ENCODE measurements at regions not wholly inside any gene's neighbourhood (a gene's known extent, or its start where the extent isn't known, plus 50 kb on each side); places are given as distances from the start of the nearest gene placed in this dataset.

GRCh38 chr2:180359522-180360282, 352.6 kb upstream of the CWC22 start:
- Histone ChIP-seq H3K4me3 (ENCODE audit: low read depth in 2 of 2, low read length in 1 of 2) (no peak overlapping the region), H3K4me1 (ENCODE audit: control insufficient read depth in 1 of 2, insufficient read depth in 2 of 2, low read depth in 1 of 2, low read length in 1 of 2) (no peaks in the 10 kb centered on the region), H2AFZ (ENCODE audit: low read depth) (no peak overlapping the region), H3K9me3 (no peaks in the 10 kb centered on the region), H3K27me3 (ENCODE audit: insufficient read depth) (no peaks in the 10 kb centered on the region), H3K4me2 (no peak overlapping the region), H3K9ac (no peak overlapping the region), H3K9me2 (no peaks in the 10 kb centered on the region), H3K79me2 (ENCODE audit: insufficient read depth) (no peaks in the 10 kb centered on the region), H3K27ac (ENCODE audit: low read depth in 2 of 2, low read length in 1 of 2) (no peak overlapping the region), H3F3A (replicated peaks; ENCODE audit: insufficient read depth) (no peaks in the 10 kb centered on the region), H3K36me3 (replicated peaks in 1 of 2; ENCODE audit: control insufficient read depth in 1 of 2, insufficient read depth in 2 of 2, low read length in 1 of 2) (no peaks in the 10 kb centered on the region), H4K20me1 (ENCODE audit: insufficient read depth) (no peaks in the 10 kb centered on the region)
- WGBS (ENCODE audit: low lambda C conversion rate) = no CpG with 5 or more reads among the region's 1 CpG
- CTCF ChIA-PET = no interaction called here
- 0 out of 2 replicates have a peak, but pooled peaks have one; percentile 1 for TF ChIP-seq RAD21 (IDR thresholded peaks at IDR 0.05; ENCODE audit: low read length)
- peak; percentile 38 for TF ChIP-seq NFIC (IDR thresholded peaks at IDR 0.05; ENCODE audit: borderline replicate concordance)
- no peak for TF ChIP-seq RXRA (IDR thresholded peaks at IDR 0.05; ENCODE audit: borderline replicate concordance, low read depth)
- TF ChIP-seq CTCF (IDR thresholded peaks at IDR 0.05) = peak; percentile 41
- POLR2A ChIA-PET = no interaction called here
- DNase-seq = no peak

- H2AFZ ChIP-seq (ENCODE audit: low read depth) = no peak overlapping the region
- 53% methylated on average over 2 of the region's 2 CpGs for WGBS (ENCODE audit: low lambda C conversion rate)
- H3K4me3 ChIP-seq (ENCODE audit: low read depth in 2 of 2, low read length in 1 of 2) = no peak overlapping the region
- no peaks in the 10 kb centered on the region for H3K9me2 ChIP-seq
- no peaks in the 10 kb centered on the region for H4K20me1 ChIP-seq (ENCODE audit: insufficient read depth)
- H3K27ac ChIP-seq (ENCODE audit: low read depth in 2 of 2, low read length in 1 of 2) = no peak overlapping the region
- H3K4me1 ChIP-seq (ENCODE audit: control insufficient read depth in 1 of 2, insufficient read depth in 2 of 2, low read depth in 1 of 2, low read length in 1 of 2) = no peaks in the 10 kb centered on the region
- no peak for DNase-seq
- ChIA-PET POLR2A (interaction anchor here (0.6 kb wide), 1 partner anchor 1801 kb away, joined by 3 read pairs; no protein-coding TSS in a partner anchor), CTCF (interaction anchor here (0.8 kb wide), 1 partner anchor 9 kb away, joined by 3 read pairs; no protein-coding TSS in a partner anchor)
- H3K79me2 ChIP-seq (ENCODE audit: insufficient read depth) = no peaks in the 10 kb centered on the region
- no peaks in the 10 kb centered on the region for H3F3A ChIP-seq (replicated peaks; ENCODE audit: insufficient read depth)
- H3K27me3 ChIP-seq (ENCODE audit: insufficient read depth) = no peaks in the 10 kb centered on the region
- no peak overlapping the region for H3K9ac ChIP-seq
- H3K4me2 ChIP-seq = no peak overlapping the region
- H3K36me3 ChIP-seq (replicated peaks in 1 of 2; ENCODE audit: control insufficient read depth in 1 of 2, insufficient read depth in 2 of 2, low read length in 1 of 2) = no peaks in the 10 kb centered on the region
- no peaks in the 10 kb centered on the region for H3K9me3 ChIP-seq
- no peak for TF ChIP-seq YY1 (IDR thresholded peaks at IDR 0.05; ENCODE audit: low read depth)
- no peak for TF ChIP-seq EP300 (IDR thresholded peaks at IDR 0.05; ENCODE audit: borderline replicate concordance in 1 of 2, low read depth in 1 of 2, low read length in 1 of 2)
- no peak for TF ChIP-seq POLR2AphosphoS5 (IDR thresholded peaks at IDR 0.05; ENCODE audit: low read depth, low read length)
- no peak for TF ChIP-seq CHD2 (IDR thresholded peaks at IDR 0.05; ENCODE audit: low read length, partially characterized antibody)
- no peak for TF ChIP-seq GATA2 (CRISPR knock-in tag; IDR thresholded peaks at IDR 0.05)
- no peak for TF ChIP-seq USF2 (IDR thresholded peaks at IDR 0.05; ENCODE audit: borderline replicate concordance, low read depth, low read length)
- no peak for TF ChIP-seq NFIC (IDR thresholded peaks at IDR 0.05; ENCODE audit: borderline replicate concordance)
- TF ChIP-seq RXRA (IDR thresholded peaks at IDR 0.05; ENCODE audit: borderline replicate concordance, low read depth) = no peak
- TF ChIP-seq PBX3 (IDR thresholded peaks at IDR 0.05) = no peak
- no peak for TF ChIP-seq FOXM1 (IDR thresholded peaks at IDR 0.05; ENCODE audit: low read depth)
- no peak for TF ChIP-seq IRF3 (IDR thresholded peaks at IDR 0.05; ENCODE audit: low read depth, low read length)
- no peak for TF ChIP-seq RFX5 (IDR thresholded peaks at IDR 0.05; ENCODE audit: low read length)
- no peak for TF ChIP-seq SIN3A (IDR thresholded peaks at IDR 0.05; ENCODE audit: borderline replicate concordance, low read depth, low read length)
- TF ChIP-seq MXI1 (IDR thresholded peaks at IDR 0.05; ENCODE audit: low read depth, low read length) = no peak
- no peak for TF ChIP-seq RCOR1 (IDR thresholded peaks at IDR 0.05; ENCODE audit: low read length)
- no peak for TF ChIP-seq ZBTB33 (IDR thresholded peaks at IDR 0.05; ENCODE audit: borderline replicate concordance, low read depth)
- no peak for TF ChIP-seq FOXJ3 (CRISPR knock-in tag; IDR thresholded peaks at IDR 0.05)
Observed at GRCh38 chr2:180358458-180358857, 351.4 kb upstream of the CWC22 start.

Measured in SK-N-SH (cell line).